ENCODE measurements at regions not wholly inside any gene's neighbourhood (a gene's known extent, or its start where the extent isn't known, plus 50 kb on each side); places are given as distances from the start of the nearest gene placed in this dataset.

DNA sequence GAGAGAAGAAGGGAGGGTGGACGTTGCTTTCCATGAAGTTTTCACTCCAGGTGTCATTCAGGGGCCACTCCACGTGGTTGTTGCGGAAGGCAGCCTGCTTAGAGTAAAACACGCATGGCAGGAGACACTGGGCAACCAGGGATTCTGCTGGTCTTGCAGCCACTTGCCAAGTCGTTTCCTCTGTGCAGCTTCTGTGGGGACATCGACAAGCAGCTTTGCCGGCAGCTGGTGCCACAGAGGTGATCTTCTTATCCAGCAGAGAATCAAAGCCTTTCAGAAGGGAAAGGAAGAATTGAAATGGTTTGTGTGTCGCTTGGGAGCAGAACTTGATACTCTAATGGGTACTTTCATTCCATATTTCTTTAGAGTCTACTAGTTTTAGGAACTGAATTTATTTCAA lies 867.1 kb upstream of the TENM3 start:
- TF ChIP-seq POLR2A (IDR thresholded peaks at IDR 0.05; ENCODE audit: low read depth, low read length) (no peak), TAF1 (IDR thresholded peaks at IDR 0.05; ENCODE audit: borderline replicate concordance, low read depth, low read length) (no peak), POLR2AphosphoS5 (IDR thresholded peaks at IDR 0.05; ENCODE audit: low read depth, low read length) (no peak)
- FAIRE-seq (no peak), DNase-seq (ENCODE audit: insufficient read length) (no peak)

GRCh38 chr4:181388061-181388460 lies 855.1 kb upstream of the TENM3 start:
- TF ChIP-seq TAF1 (IDR thresholded peaks at IDR 0.05; ENCODE audit: borderline replicate concordance, low read depth, low read length) (no peak), POLR2AphosphoS5 (IDR thresholded peaks at IDR 0.05; ENCODE audit: low read depth, low read length) (no peak), POLR2A (IDR thresholded peaks at IDR 0.05; ENCODE audit: low read depth, low read length) (no peak)
- no peak for FAIRE-seq
- DNase-seq (ENCODE audit: insufficient read length): no peak

- TF ChIP-seq POLR2AphosphoS5 (IDR thresholded peaks at IDR 0.05; ENCODE audit: low read depth, low read length) (no peak), POLR2A (IDR thresholded peaks at IDR 0.05; ENCODE audit: low read depth, low read length) (no peak), TAF1 (IDR thresholded peaks at IDR 0.05; ENCODE audit: borderline replicate concordance, low read depth, low read length) (no peak)
- FAIRE-seq (no peak), DNase-seq (ENCODE audit: insufficient read length) (no peak)
These were observed 826.2 kb upstream of the TENM3 start for GRCh38 chr4:181416966-181417365.

GRCh38 chr4:181418496-181418895 lies 824.7 kb upstream of the TENM3 start:
- no peak for FAIRE-seq
- DNase-seq (ENCODE audit: insufficient read length): no peak
- TF ChIP-seq TAF1 (IDR thresholded peaks at IDR 0.05; ENCODE audit: borderline replicate concordance, low read depth, low read length) (no peak), POLR2AphosphoS5 (IDR thresholded peaks at IDR 0.05; ENCODE audit: low read depth, low read length) (no peak), POLR2A (IDR thresholded peaks at IDR 0.05; ENCODE audit: low read depth, low read length) (no peak)

DNA sequence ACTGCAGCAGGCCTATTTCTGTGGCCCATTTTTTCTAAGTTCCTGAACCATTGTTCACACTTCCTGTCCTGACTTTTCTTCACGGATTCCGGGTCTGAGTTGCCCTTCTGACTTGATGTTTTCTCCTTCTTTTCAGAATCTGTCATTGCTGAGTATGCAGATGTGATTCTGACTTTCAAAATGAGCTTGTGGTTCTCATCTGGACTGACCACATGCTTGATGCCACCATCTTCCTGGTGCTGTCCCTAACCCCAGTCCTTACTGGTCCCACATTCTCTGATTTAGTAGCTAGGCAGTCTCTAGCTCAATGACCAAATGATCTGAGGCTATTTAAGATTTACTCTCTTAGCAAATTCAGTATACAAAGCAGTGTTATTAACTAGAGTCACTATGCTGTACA lies 822.3 kb upstream of the TENM3 start:
- TF ChIP-seq POLR2A (IDR thresholded peaks at IDR 0.05; ENCODE audit: low read depth, low read length) (no peak), TAF1 (IDR thresholded peaks at IDR 0.05; ENCODE audit: borderline replicate concordance, low read depth, low read length) (no peak), POLR2AphosphoS5 (IDR thresholded peaks at IDR 0.05; ENCODE audit: low read depth, low read length) (no peak)
- no peak for DNase-seq (ENCODE audit: insufficient read length)
- no peak for FAIRE-seq

GRCh38 chr4:181424362-181425016 lies 818.7 kb upstream of the TENM3 start:
- TF ChIP-seq POLR2AphosphoS5 (IDR thresholded peaks at IDR 0.05; ENCODE audit: low read depth, low read length) (no peak), TAF1 (IDR thresholded peaks at IDR 0.05; ENCODE audit: borderline replicate concordance, low read depth, low read length) (no peak), POLR2A (IDR thresholded peaks at IDR 0.05; ENCODE audit: low read depth, low read length) (no peak)
- no peak for FAIRE-seq

DNA sequence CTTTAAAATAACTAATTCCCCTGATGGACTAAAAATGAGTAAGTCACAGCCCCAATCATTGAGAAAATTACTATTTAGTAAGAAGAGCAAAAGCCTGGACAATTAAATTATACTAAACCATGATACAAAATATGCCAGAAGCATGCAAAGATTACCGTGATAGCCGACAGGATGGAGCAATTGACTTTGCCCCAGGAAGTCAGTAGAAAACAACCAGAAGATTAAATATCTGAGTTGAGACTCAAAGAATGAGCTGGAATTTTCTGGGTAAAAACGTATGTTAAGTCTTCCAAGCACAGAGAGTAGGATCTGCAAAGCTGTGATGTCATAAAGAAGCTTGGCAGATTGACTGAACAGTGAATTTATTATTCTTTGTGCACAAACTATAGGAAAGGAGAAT lies 816.1 kb upstream of the TENM3 start:
- TF ChIP-seq POLR2A (IDR thresholded peaks at IDR 0.05; ENCODE audit: low read depth, low read length) (no peak), TAF1 (IDR thresholded peaks at IDR 0.05; ENCODE audit: borderline replicate concordance, low read depth, low read length) (no peak)
- no peak for DNase-seq (ENCODE audit: insufficient read length)
- FAIRE-seq: no peak

More at GRCh38 chr4:181424362-181425016, 818.7 kb upstream of the TENM3 start:
- no peak for DNase-seq (ENCODE audit: insufficient read length)

DNA sequence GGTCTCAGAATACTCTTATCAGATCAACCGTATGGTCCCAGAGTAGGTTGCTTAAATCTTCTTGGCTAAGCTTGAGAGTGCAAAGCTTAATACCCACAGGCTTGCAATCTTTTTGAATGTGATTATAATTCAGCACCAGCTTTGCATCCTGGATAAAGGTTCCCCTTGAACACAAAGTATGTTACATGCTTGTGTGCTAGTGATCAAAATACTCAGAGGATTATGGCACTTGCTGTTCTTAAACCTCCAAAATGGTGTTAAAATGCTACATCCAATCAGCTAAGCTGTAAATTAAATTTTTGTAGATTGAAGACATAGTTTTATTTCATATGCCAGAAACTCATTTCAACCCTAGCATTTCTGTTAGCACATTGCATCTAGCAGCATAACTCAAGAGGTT lies 812.2 kb upstream of the TENM3 start:
- no peak for FAIRE-seq
- no peak for DNase-seq (ENCODE audit: insufficient read length)
- no peak for TF ChIP-seq TAF1 (IDR thresholded peaks at IDR 0.05; ENCODE audit: borderline replicate concordance, low read depth, low read length)
- no peak for TF ChIP-seq POLR2A (IDR thresholded peaks at IDR 0.05; ENCODE audit: low read depth, low read length)
- no peak for TF ChIP-seq POLR2AphosphoS5 (IDR thresholded peaks at IDR 0.05; ENCODE audit: low read depth, low read length)

DNA sequence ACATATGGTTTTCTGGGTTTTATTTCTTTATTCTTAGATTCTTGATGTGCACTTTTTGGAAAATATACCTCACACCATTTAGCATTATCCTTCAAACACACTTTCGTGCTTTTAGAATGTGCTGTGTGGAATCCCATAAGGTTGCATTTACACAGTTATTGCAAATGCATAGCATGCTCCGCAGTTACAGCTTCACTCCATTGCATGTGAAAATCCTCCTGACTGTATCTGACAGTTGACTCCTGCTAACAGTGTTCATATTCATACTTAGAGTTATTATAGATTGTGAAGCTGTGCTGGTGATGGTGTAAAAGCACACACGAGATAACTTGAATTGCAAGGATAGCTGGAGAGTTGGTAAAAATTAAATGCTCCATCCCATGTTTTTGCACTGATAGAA lies 811.5 kb upstream of the TENM3 start:
- TF ChIP-seq POLR2AphosphoS5 (IDR thresholded peaks at IDR 0.05; ENCODE audit: low read depth, low read length): no peak
- FAIRE-seq: no peak

GRCh38 chr4:181432335-181432734 lies 810.9 kb upstream of the TENM3 start:
- no peak for DNase-seq (ENCODE audit: insufficient read length)
- no peak for TF ChIP-seq TAF1 (IDR thresholded peaks at IDR 0.05; ENCODE audit: borderline replicate concordance, low read depth, low read length)
- TF ChIP-seq POLR2A (IDR thresholded peaks at IDR 0.05; ENCODE audit: low read depth, low read length): no peak
- no peak for TF ChIP-seq POLR2AphosphoS5 (IDR thresholded peaks at IDR 0.05; ENCODE audit: low read depth, low read length)
- no peak for FAIRE-seq

More for the DNA sequence above, 811.5 kb upstream of the TENM3 start:
- DNase-seq (ENCODE audit: insufficient read length): no peak

DNA sequence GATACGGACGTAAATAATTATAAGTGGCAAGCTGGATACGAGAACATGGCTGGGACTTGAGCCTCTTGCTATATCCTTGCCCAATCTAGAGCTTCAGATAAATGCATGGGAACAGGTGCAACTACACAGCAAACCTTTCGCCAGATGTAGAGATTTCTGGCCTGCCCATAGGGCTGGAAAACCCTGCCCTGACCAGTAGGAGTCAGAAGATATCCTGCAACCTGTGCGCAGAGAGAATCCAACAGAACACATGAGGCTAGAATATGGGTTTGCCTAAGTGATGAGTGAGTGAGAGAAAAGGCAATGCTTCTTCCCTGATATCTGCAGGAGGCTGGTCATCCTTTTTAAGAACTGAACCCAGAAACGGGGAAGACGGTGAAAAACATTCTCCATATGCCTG lies 805.3 kb upstream of the TENM3 start:
- TF ChIP-seq POLR2A (IDR thresholded peaks at IDR 0.05; ENCODE audit: low read depth, low read length): no peak
- no peak for TF ChIP-seq TAF1 (IDR thresholded peaks at IDR 0.05; ENCODE audit: borderline replicate concordance, low read depth, low read length)
- TF ChIP-seq POLR2AphosphoS5 (IDR thresholded peaks at IDR 0.05; ENCODE audit: low read depth, low read length): no peak
- no peak for FAIRE-seq
- DNase-seq (ENCODE audit: insufficient read length): no peak

- no peak for TF ChIP-seq POLR2AphosphoS5 (IDR thresholded peaks at IDR 0.05; ENCODE audit: low read depth, low read length)
- no peak for TF ChIP-seq TAF1 (IDR thresholded peaks at IDR 0.05; ENCODE audit: borderline replicate concordance, low read depth, low read length)
- no peak for TF ChIP-seq POLR2A (IDR thresholded peaks at IDR 0.05; ENCODE audit: low read depth, low read length)
- DNase-seq (ENCODE audit: insufficient read length) (no peak), FAIRE-seq (no peak)
These were observed 804.6 kb upstream of the TENM3 start for GRCh38 chr4:181438641-181439040.

DNA sequence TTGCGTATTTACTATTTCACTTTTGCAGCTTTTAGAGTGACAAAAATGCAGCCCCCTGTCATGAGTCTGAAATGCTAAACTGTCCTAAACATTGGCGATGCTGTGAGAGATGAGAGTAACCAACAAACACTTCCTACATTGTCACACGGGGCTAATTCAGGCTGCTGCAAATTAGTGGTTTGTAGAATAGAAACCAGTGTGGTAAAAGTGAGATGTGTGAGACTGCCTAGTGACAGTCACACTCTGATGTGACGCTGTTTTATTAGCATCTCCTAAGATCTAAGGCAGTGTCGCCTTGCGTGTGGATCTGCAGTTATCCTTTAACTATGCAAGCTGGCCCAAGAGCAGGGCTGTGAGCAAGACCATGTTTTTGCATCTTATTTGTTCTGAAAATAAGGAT lies 800.2 kb upstream of the TENM3 start:
- DNase-seq (ENCODE audit: insufficient read length): no peak
- FAIRE-seq: no peak
- no peak for TF ChIP-seq TAF1 (IDR thresholded peaks at IDR 0.05; ENCODE audit: borderline replicate concordance, low read depth, low read length)
- TF ChIP-seq POLR2AphosphoS5 (IDR thresholded peaks at IDR 0.05; ENCODE audit: low read depth, low read length): no peak
- no peak for TF ChIP-seq POLR2A (IDR thresholded peaks at IDR 0.05; ENCODE audit: low read depth, low read length)
